Right atrium auricular region (tissue), 2 donors: ENCODE measurements at regions not wholly inside any gene's neighbourhood (a gene's known extent, or its start where the extent isn't known, plus 50 kb on each side); places are given as distances from the start of the nearest gene placed in this dataset.

Experiments used
- DNase-seq: peaks from one replicate; pipeline ENCODE4 v3.0.0-alpha.2; 2019; ENCODE audit warnings: low spot score
- H3K27ac ChIP-seq, 2 donors: fragments of 200-600 bp; sonication (generic); 1 replicate in 1 of 2; 2 replicates in 1 of 2; pipeline ENCODE4 v1.5.1; 2016 to 2019
- H3K27me3 ChIP-seq, 2 donors: fragments of 200-600 bp; sonication (generic); one replicate each; pipeline versions ENCODE4 v1.5.1 to v1.6.0; 2017 to 2019
- H3K36me3 ChIP-seq: fragments of 200-600 bp; sonication (generic); one replicate; pipeline ENCODE4 v1.5.1; 2016
- H3K4me1 ChIP-seq, 2 donors: fragments of 200-600 bp; sonication (generic); one replicate each; pipeline versions ENCODE4 v1.5.1 to v1.6.0; 2017 to 2019
- H3K4me3 ChIP-seq, 2 donors: fragments of 200-600 bp; sonication (generic); 1 replicate in 1 of 2; 2 replicates in 1 of 2; pipeline ENCODE4 v1.5.1; 2017 to 2019; ENCODE audit warnings: mild to moderate bottlenecking in 1 of 2, moderate library complexity in 1 of 2
- H3K9me3 ChIP-seq, 2 donors: fragments of 200-600 bp; sonication (generic); one replicate each; pipeline ENCODE4 v1.5.1; 2019
- CTCF ChIP-seq, 2 donors: fragments of 200-600 bp; sonication (generic); IDR thresholded peaks; one replicate each; pipeline ENCODE4 v1.5.1; 2019; ENCODE audit warnings: antibody characterized with exemption in 2 of 2

GRCh38 chr6:12479881-12480280 is 189.7 kb downstream of the EDN1 start:
- DNase-seq = no peak
- Histone ChIP-seq H3K36me3 (no peaks in the 10 kb centered on the region), H3K4me1 (no peaks in the 10 kb centered on the region), H3K9me3 (no peaks in the 10 kb centered on the region), H3K4me3 (no peak overlapping the region), H3K27ac (no peak overlapping the region), H3K27me3 (no peaks in the 10 kb centered on the region)
- TF ChIP-seq CTCF (IDR thresholded peaks at IDR 0.05) = no peak

GRCh38 chr6:12480379-12480778 is 190.2 kb downstream of the EDN1 start:
- H3K4me3 ChIP-seq = no peak overlapping the region
- no peaks in the 10 kb centered on the region for H3K4me1 ChIP-seq
- H3K9me3 ChIP-seq = no peaks in the 10 kb centered on the region
- no peak for DNase-seq
- no peak overlapping the region for H3K27ac ChIP-seq
- H3K27me3 ChIP-seq = no peaks in the 10 kb centered on the region
- no peaks in the 10 kb centered on the region for H3K36me3 ChIP-seq
- TF ChIP-seq CTCF (IDR thresholded peaks at IDR 0.05) = no peak

- Histone ChIP-seq H3K27me3 (no peaks in the 10 kb centered on the region), H3K9me3 (no peaks in the 10 kb centered on the region), H3K36me3 (no peaks in the 10 kb centered on the region), H3K27ac (no peak overlapping the region), H3K4me1 (no peaks in the 10 kb centered on the region), H3K4me3 (no peak overlapping the region)
- no peak for TF ChIP-seq CTCF (IDR thresholded peaks at IDR 0.05)
- DNase-seq = no peak
Observed at GRCh38 chr6:12481292-12481691, 191.1 kb downstream of the EDN1 start.

GRCh38 chr6:12481850-12482249 is 191.7 kb downstream of the EDN1 start:
- TF ChIP-seq CTCF (IDR thresholded peaks at IDR 0.05) = no peak
- DNase-seq = no peak
- no peaks in the 10 kb centered on the region for H3K4me1 ChIP-seq
- no peaks in the 10 kb centered on the region for H3K27me3 ChIP-seq
- H3K27ac ChIP-seq = no peak overlapping the region
- no peaks in the 10 kb centered on the region for H3K9me3 ChIP-seq
- no peak overlapping the region for H3K4me3 ChIP-seq
- H3K36me3 ChIP-seq = no peaks in the 10 kb centered on the region

GRCh38 chr6:12482386-12483375 is 192.5 kb downstream of the EDN1 start:
- no peak overlapping the region for H3K4me3 ChIP-seq
- H3K4me1 ChIP-seq = no peaks in the 10 kb centered on the region
- no peak overlapping the region for H3K27ac ChIP-seq
- H3K27me3 ChIP-seq = no peaks in the 10 kb centered on the region
- TF ChIP-seq CTCF (IDR thresholded peaks at IDR 0.05) = no peak
- DNase-seq = no peak
- H3K36me3 ChIP-seq = no peaks in the 10 kb centered on the region
- H3K9me3 ChIP-seq = no peaks in the 10 kb centered on the region
